ENCODE measurements at regions not wholly inside any gene's neighbourhood (a gene's known extent, or its start where the extent isn't known, plus 50 kb on each side); places are given as distances from the start of the nearest gene placed in this dataset.
A peak's percentile ranks its signal among the peaks of the same experiment; 100 is the strongest.

DNA sequence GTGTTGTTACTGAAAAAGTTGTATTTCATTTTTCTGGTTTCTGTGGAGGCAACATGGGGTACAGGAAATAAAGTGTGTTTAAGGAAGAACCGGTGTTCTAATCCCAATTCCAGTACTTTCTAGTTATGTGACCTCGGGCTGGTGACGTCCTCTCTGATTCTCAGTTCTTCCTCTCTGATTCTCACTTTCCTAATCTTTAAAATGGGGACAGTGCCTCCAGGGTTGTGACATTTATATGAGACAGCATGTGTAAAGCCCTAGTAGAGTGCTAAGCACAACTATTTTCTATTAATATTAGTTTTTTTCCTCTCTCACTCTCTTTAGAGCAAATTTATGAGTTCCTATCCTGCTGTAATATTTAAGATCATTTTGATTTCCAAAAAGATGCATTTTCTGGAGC, 50.9 kb upstream of the PTPDC1 start:
- H3K9ac ChIP-seq (ENCODE audit: insufficient read depth in 1 of 2, low read length in 2 of 2): no peak overlapping the region
- peaks cover 0 to 13% (median 3%) of the 10 kb centered on the region in 5 donors for H3K4me1 ChIP-seq (ENCODE audit: control insufficient read depth in 5 of 5, insufficient read depth in 5 of 5, low read length in 5 of 5)
- H3K4me3 ChIP-seq: no peak overlapping the region
- no peak for ATAC-seq (ENCODE audit: insufficient read depth, low FRiP score)
- no peak for DNase-seq
- no peaks in the 10 kb centered on the region for H3K36me3 ChIP-seq (ENCODE audit: control insufficient read depth in 4 of 4, insufficient read depth in 4 of 4, low read length in 4 of 4)
- 73 to 78% methylated on average over 3 of the region's 3 CpGs for WGBS, 2 donors
- no peaks in the 10 kb centered on the region for H3K9me3 ChIP-seq (ENCODE audit: control insufficient read depth in 4 of 4, insufficient read depth in 3 of 4, low read length in 3 of 4)
- no peaks in the 10 kb centered on the region for H3K27me3 ChIP-seq (ENCODE audit: control insufficient read depth in 3 of 3, insufficient read depth in 3 of 3, low read length in 2 of 3)
- no peak overlapping the region for H3K27ac ChIP-seq (ENCODE audit: low read depth in 1 of 2, low read length in 1 of 2)
- no peak for TF ChIP-seq CTCF (IDR thresholded peaks at IDR 0.05; ENCODE audit: control extremely low read depth, extremely low read depth)

- Histone ChIP-seq H3K36me3 (ENCODE audit: control insufficient read depth in 4 of 4, insufficient read depth in 4 of 4, low read length in 4 of 4) (no peaks in the 10 kb centered on the region), H3K9me3 (ENCODE audit: control insufficient read depth in 4 of 4, insufficient read depth in 3 of 4, low read length in 3 of 4) (no peaks in the 10 kb centered on the region), H3K27ac (ENCODE audit: low read depth in 1 of 2, low read length in 1 of 2) (peak overlapping the region in 1 of 2 donors; percentile 96), H3K4me1 (ENCODE audit: control insufficient read depth in 5 of 5, insufficient read depth in 5 of 5, low read length in 5 of 5) (peaks cover 0 to 13% (median 3%) of the 10 kb centered on the region in 5 donors), H3K27me3 (ENCODE audit: control insufficient read depth in 3 of 3, insufficient read depth in 3 of 3, low read length in 2 of 3) (no peaks in the 10 kb centered on the region), H3K4me3 (no peak overlapping the region), H3K9ac (ENCODE audit: insufficient read depth in 1 of 2, low read length in 2 of 2) (peak overlapping the region in 1 of 2 donors; percentile 83)
- WGBS, 2 donors: 86 to 96% methylated on average over 3 of the region's 3 CpGs
- TF ChIP-seq CTCF (IDR thresholded peaks at IDR 0.05; ENCODE audit: control extremely low read depth, extremely low read depth): no peak
- DNase-seq (no peak), ATAC-seq (ENCODE audit: insufficient read depth, low FRiP score) (no peak)
Observed at GRCh38 chr9:94031946-94032345, 52.3 kb upstream of the PTPDC1 start.

DNA sequence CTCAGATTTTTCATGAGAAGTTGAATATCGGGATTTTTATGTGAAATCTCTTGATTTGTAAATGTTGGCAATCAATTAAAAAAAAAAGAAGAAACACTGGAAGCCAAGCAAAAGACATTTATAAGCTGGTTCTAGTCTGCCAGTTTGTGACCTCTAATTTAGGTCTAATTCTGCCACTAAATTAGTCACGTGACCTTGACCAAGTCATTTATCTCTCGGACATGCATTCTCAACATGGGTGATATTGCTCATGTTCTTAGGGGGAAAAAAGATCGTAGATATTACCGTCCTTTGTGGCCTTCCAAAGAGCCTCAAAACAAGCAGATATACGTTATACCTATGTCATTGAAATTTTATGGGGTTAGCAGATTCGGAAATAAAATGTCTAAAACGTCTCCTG, 52.9 kb upstream of the PTPDC1 start:
- H3K36me3 ChIP-seq (ENCODE audit: control insufficient read depth in 4 of 4, insufficient read depth in 4 of 4, low read length in 4 of 4): no peaks in the 10 kb centered on the region
- H3K27ac ChIP-seq (ENCODE audit: low read depth in 1 of 2, low read length in 1 of 2): peak overlapping the region in 1 of 2 donors; percentile 96
- H3K4me3 ChIP-seq: peak overlapping the region; percentile 90
- no peak for ATAC-seq (ENCODE audit: insufficient read depth, low FRiP score)
- DNase-seq: peak in 1 of 3 donors; percentile 20
- H3K27me3 ChIP-seq (ENCODE audit: control insufficient read depth in 3 of 3, insufficient read depth in 3 of 3, low read length in 2 of 3): no peaks in the 10 kb centered on the region
- H3K9ac ChIP-seq (ENCODE audit: insufficient read depth in 1 of 2, low read length in 2 of 2): peak overlapping the region in 1 of 2 donors; percentile 83
- 63 to 79% methylated on average over 8 of the region's 8 CpGs for WGBS, 2 donors
- H3K9me3 ChIP-seq (ENCODE audit: control insufficient read depth in 4 of 4, insufficient read depth in 3 of 4, low read length in 3 of 4): no peaks in the 10 kb centered on the region
- no peak for TF ChIP-seq CTCF (IDR thresholded peaks at IDR 0.05; ENCODE audit: control extremely low read depth, extremely low read depth)
- peaks cover 0 to 13% (median 3%) of the 10 kb centered on the region in 5 donors for H3K4me1 ChIP-seq (ENCODE audit: control insufficient read depth in 5 of 5, insufficient read depth in 5 of 5, low read length in 5 of 5)
